ENCODE measurements at regions not wholly inside any gene's neighbourhood (a gene's known extent, or its start where the extent isn't known, plus 50 kb on each side); places are given as distances from the start of the nearest gene placed in this dataset.
"Not testable (repeated sequence)": the region's sequence is repeated elsewhere in the genome, so short reads cannot be mapped to it uniquely, and the experiment has no call there.

- TF ChIP-seq, protein P1, sequence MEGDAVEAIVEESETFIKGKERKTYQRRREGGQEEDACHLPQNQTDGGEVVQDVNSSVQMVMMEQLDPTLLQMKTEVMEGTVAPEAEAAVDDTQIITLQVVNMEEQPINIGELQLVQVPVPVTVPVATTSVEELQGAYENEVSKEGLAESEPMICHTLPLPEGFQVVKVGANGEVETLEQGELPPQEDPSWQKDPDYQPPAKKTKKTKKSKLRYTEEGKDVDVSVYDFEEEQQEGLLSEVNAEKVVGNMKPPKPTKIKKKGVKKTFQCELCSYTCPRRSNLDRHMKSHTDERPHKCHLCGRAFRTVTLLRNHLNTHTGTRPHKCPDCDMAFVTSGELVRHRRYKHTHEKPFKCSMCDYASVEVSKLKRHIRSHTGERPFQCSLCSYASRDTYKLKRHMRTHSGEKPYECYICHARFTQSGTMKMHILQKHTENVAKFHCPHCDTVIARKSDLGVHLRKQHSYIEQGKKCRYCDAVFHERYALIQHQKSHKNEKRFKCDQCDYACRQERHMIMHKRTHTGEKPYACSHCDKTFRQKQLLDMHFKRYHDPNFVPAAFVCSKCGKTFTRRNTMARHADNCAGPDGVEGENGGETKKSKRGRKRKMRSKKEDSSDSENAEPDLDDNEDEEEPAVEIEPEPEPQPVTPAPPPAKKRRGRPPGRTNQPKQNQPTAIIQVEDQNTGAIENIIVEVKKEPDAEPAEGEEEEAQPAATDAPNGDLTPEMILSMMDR (IDR thresholded peaks at IDR 0.05; ENCODE audit: poor library complexity), result not testable (repeated sequence)
- not testable (repeated sequence) for TF ChIP-seq EZH2 (IDR thresholded peaks at IDR 0.05; ENCODE audit: borderline replicate concordance); EZH2phosphoT487 (IDR thresholded peaks at IDR 0.05; ENCODE audit: low read depth, severe bottlenecking, unreplicated experiment)
Observed at GRCh38 chr4:183044924-183045640, 54.0 kb upstream of the WWC2 start.
